H1 (cell line): ENCODE measurements at regions not wholly inside any gene's neighbourhood (a gene's known extent, or its start where the extent isn't known, plus 50 kb on each side); places are given as distances from the start of the nearest gene placed in this dataset.
"Not testable (repeated sequence)": the region's sequence is repeated elsewhere in the genome, so short reads cannot be mapped to it uniquely, and the experiment has no call there.

Experiments
- CTCF ChIA-PET: fragments of 300-600 bp; sonication (Branson Sonifier 250); formaldehyde crosslinking; loops from one replicate; lab custom pipeline; 2021; ENCODE audit not compliant: partially characterized antibody; lab: Charles Lee
- POLR2A ChIA-PET: fragments of 300-600 bp; sonication (Branson Sonifier 250); formaldehyde crosslinking; loops from one replicate; lab custom pipeline; 2021; ENCODE audit warnings: inconsistent platforms; ENCODE audit not compliant: partially characterized antibody; lab: Charles Lee
- DNase-seq, 2 experiments: peaks; one replicate each; pipeline versions ENCODE4 v3.0.0 to v3.0.0-alpha.2; 2010 to 2022; ENCODE audit warnings: low spot score in 2 of 2, low read depth in 1 of 2, mixed read lengths in 1 of 2
- FAIRE-seq: peaks from 2 replicates; lab custom pipeline; 2011; peaks lifted over from hg19 to GRCh38; lab: Jason Lieb, UNC
- H2AFZ ChIP-seq: 2 replicates; pipeline ENCODE4 v1.8.1; 2012; ENCODE audit warnings: low read length, inconsistent platforms
- H2AK5ac ChIP-seq: 2 replicates; pipeline ENCODE4 v1.6.1; 2013; ENCODE audit warnings: low read depth, low read length
- H2BK120ac ChIP-seq: replicated peaks from 2 replicates; pipeline ENCODE3; 2013; ENCODE audit warnings: low read depth, low read length, inconsistent platforms
- H2BK12ac ChIP-seq: 2 replicates; pipeline ENCODE4 v1.6.1; 2013; ENCODE audit warnings: low read depth, low read length
- H2BK15ac ChIP-seq: 2 replicates; pipeline ENCODE4 v1.6.1; 2013; ENCODE audit warnings: low read length
- H2BK20ac ChIP-seq: 2 replicates; pipeline ENCODE4 v1.6.1; 2013; ENCODE audit warnings: low read length
- H2BK5ac ChIP-seq: 2 replicates; pipeline ENCODE4 v1.6.1; 2013; ENCODE audit warnings: low read depth, low read length
- H3K14ac ChIP-seq: 2 replicates; pipeline ENCODE4 v1.6.1; 2013; ENCODE audit warnings: inconsistent platforms; ENCODE audit not compliant: insufficient read length
- H3K18ac ChIP-seq: 2 replicates; pipeline ENCODE4 v1.6.1; 2013; ENCODE audit warnings: low read length; ENCODE audit errors: extremely low read depth
- H3K23ac ChIP-seq: 2 replicates; pipeline ENCODE4 v1.6.1; 2013; ENCODE audit warnings: inconsistent platforms; ENCODE audit not compliant: insufficient read length
- H3K23me2 ChIP-seq: 2 replicates; pipeline ENCODE4 v1.6.1; 2013; ENCODE audit warnings: low read depth, low read length
- H3K27ac ChIP-seq: 2 replicates; pipeline ENCODE4 v1.6.1; 2011; ENCODE audit warnings: low read depth, low read length, inconsistent platforms
- H3K27me3 ChIP-seq, 4 experiments: replicated peaks in 1 of 4; 1 replicate in 1 of 4; 2 replicates in 3 of 4; pipeline versions ENCODE4 v1.6.1 to v1.8.1; 2011 to 2013; ENCODE audit warnings: low read length in 3 of 4, mild to moderate bottlenecking in 3 of 4, inconsistent platforms in 2 of 4, mixed read lengths in 2 of 4, moderate library complexity in 1 of 4; ENCODE audit not compliant: control insufficient read depth in 3 of 4, insufficient read depth in 3 of 4; ENCODE audit errors: extremely low read depth in 1 of 4
- H3K36me3 ChIP-seq, 4 experiments: 2 replicates each; pipeline versions ENCODE4 v1.6.1 to v1.8.1; 2011 to 2013; ENCODE audit warnings: mild to moderate bottlenecking in 4 of 4, low read length in 3 of 4, moderate library complexity in 2 of 4, control low read depth in 1 of 4, inconsistent platforms in 1 of 4; ENCODE audit not compliant: insufficient read depth in 4 of 4, control insufficient read depth in 2 of 4
- H3K4ac ChIP-seq: replicated peaks from 2 replicates; pipeline ENCODE3; 2013; ENCODE audit warnings: low read length, low read depth, mixed read lengths, inconsistent platforms; ENCODE audit not compliant: insufficient read length
- H3K4me1 ChIP-seq, 4 experiments: replicated peaks in 1 of 4; 1 replicate in 1 of 4; 2 replicates in 3 of 4; pipeline versions ENCODE4 v1.6.1 to v1.8.1; 2011 to 2013; ENCODE audit warnings: low read length in 3 of 4, inconsistent platforms in 2 of 4, mixed read lengths in 1 of 4; ENCODE audit not compliant: insufficient read depth in 4 of 4, control insufficient read depth in 3 of 4
- H3K4me2 ChIP-seq, 2 experiments: 2 replicates each; pipeline versions ENCODE4 v1.6.1 to v1.8.1; 2011 to 2013; ENCODE audit warnings: low read depth in 2 of 2, low read length in 2 of 2, control low read depth in 1 of 2, inconsistent platforms in 1 of 2, mild to moderate bottlenecking in 1 of 2; ENCODE audit not compliant: insufficient read depth in 1 of 2
- H3K4me3 ChIP-seq, 4 experiments: fragments of 200-600, 300-600 bp in 1 of 4; sonication (generic), shearing (Covaris generic), sonication (Bioruptor Twin) in 1 of 4; 2 replicates each; pipeline versions ENCODE4 v1.5.1 to v1.8.1; 2011 to 2016; ENCODE audit warnings: low read length in 4 of 4, low read depth in 3 of 4, control low read depth in 2 of 4, inconsistent platforms in 2 of 4, mild to moderate bottlenecking in 2 of 4, mixed read lengths in 1 of 4, moderate library complexity in 1 of 4; ENCODE audit not compliant: insufficient read depth in 2 of 4; ENCODE audit errors: extremely low read depth in 1 of 4
- H3K56ac ChIP-seq: replicated peaks from 2 replicates; pipeline ENCODE3; 2013; ENCODE audit warnings: low read depth, mild to moderate bottlenecking, mixed read lengths, low read length, inconsistent platforms; ENCODE audit not compliant: insufficient read length
- H3K79me1 ChIP-seq: 2 replicates; pipeline ENCODE4 v1.6.1; 2013; ENCODE audit warnings: low read depth, low read length, control low read depth
- H3K79me2 ChIP-seq, 2 experiments: 2 replicates each; pipeline versions ENCODE4 v1.6.1 to v1.8.1; 2012 to 2013; ENCODE audit warnings: low read length in 2 of 2, mild to moderate bottlenecking in 2 of 2, inconsistent platforms in 1 of 2; ENCODE audit not compliant: insufficient read depth in 2 of 2, control insufficient read depth in 1 of 2
- H3K9ac ChIP-seq, 4 experiments: replicated peaks in 1 of 4; 1 replicate in 1 of 4; 2 replicates in 3 of 4; pipeline versions ENCODE4 v1.6.1 to v1.8.1; 2011 to 2013; ENCODE audit warnings: low read depth in 3 of 4, low read length in 3 of 4, control low read depth in 2 of 4, mild to moderate bottlenecking in 2 of 4, moderate library complexity in 2 of 4, inconsistent platforms in 1 of 4; ENCODE audit errors: extremely low read depth in 1 of 4
- H3K9me3 ChIP-seq, 2 experiments: 2 replicates each; pipeline versions ENCODE4 v1.6.1 to v1.8.1; 2012 to 2013; ENCODE audit warnings: mild to moderate bottlenecking in 2 of 2, moderate library complexity in 2 of 2, control low read depth in 1 of 2, inconsistent platforms in 1 of 2, low read depth in 1 of 2, low read length in 1 of 2, mixed read lengths in 1 of 2; ENCODE audit not compliant: insufficient read depth in 2 of 2
- H4K20me1 ChIP-seq, 2 experiments: replicated peaks in 1 of 2; 2 replicates each; pipeline versions ENCODE3 to v1.8.1; 2011 to 2013; ENCODE audit warnings: inconsistent platforms in 2 of 2, low read length in 2 of 2, mild to moderate bottlenecking in 1 of 2; ENCODE audit not compliant: insufficient read depth in 2 of 2, control insufficient read depth in 1 of 2
- H4K5ac ChIP-seq: 2 replicates; pipeline ENCODE4 v1.6.1; 2013; ENCODE audit warnings: low read length, low read depth, mixed read lengths, inconsistent platforms; ENCODE audit not compliant: insufficient read length
- H4K8ac ChIP-seq: 2 replicates; pipeline ENCODE4 v1.8.0; 2013; ENCODE audit warnings: mild to moderate bottlenecking, moderate library complexity, low read length, inconsistent platforms; ENCODE audit not compliant: insufficient read depth; ENCODE audit errors: extremely low read depth
- H4K91ac ChIP-seq: replicated peaks from 2 replicates; pipeline ENCODE3; 2013; ENCODE audit warnings: low read length, mixed read lengths, inconsistent platforms; ENCODE audit not compliant: insufficient read length
- WGBS, 2 experiments: shearing (Covaris generic) in 1 of 2; methylation state at CpG; one replicate each; pipeline versions ENCODE4 v1.1.6 to v1.1.7; 2013 to 2015; ENCODE audit warnings: low lambda C conversion rate in 2 of 2, mixed read lengths in 2 of 2, inconsistent platforms in 1 of 2, low coverage in 1 of 2, missing lambda C conversion rate in 1 of 2; ENCODE audit not compliant: insufficient replicate concordance in 2 of 2, insufficient coverage in 1 of 2, insufficient read length in 1 of 2; ENCODE audit errors: extremely low coverage in 1 of 2, missing lambda C conversion rate in 1 of 2; 5-methylcytosine and 5-hydroxymethylcytosine counted together

DNA sequence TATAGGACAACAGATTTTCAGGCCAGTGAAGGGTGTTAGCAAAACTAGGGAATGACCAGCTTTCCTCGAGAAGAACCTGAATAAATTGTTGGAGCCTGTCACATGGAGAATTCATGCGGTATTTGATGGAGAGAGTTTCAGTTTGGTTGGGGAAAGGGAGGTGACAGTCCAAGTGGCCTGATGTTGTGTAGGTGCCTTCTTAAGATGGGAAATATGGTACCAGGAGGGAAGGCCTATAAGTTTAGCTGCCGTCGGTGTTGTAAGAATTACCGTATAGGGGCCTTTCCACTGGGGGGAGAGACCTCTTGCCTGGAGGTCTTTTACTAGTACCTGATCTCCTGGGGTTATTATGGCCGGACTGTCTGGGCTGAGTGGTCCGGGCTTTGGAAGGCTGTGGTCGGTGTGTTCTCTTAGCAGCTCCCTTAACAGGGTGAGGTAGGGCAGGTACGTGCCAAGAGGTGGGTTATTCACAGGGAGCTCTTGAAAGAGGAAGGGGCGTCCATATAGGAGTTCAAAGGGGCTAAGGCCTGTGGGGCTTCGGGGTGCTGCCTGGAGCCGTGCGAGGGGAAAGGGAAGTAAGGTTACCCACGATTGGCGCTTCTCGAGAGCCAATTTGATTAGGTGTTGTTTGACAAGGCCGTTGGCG lies 641.1 kb upstream of the DPP6 start:
- H3K4me2 ChIP-seq, H3K9ac ChIP-seq, H3K79me2 ChIP-seq, H2BK20ac ChIP-seq, H4K20me1 ChIP-seq, H3K56ac ChIP-seq, DNase-seq, H3K4ac ChIP-seq, H2BK15ac ChIP-seq, H3K27ac ChIP-seq, H3K79me1 ChIP-seq, H3K27me3 ChIP-seq, H2AK5ac ChIP-seq, H2BK12ac ChIP-seq, H2AFZ ChIP-seq, H4K5ac ChIP-seq, H2BK5ac ChIP-seq, H3K23me2 ChIP-seq, H2BK120ac ChIP-seq, H4K91ac ChIP-seq, POLR2A ChIA-PET, H3K4me1 ChIP-seq, FAIRE-seq, H3K36me3 ChIP-seq, H3K23ac ChIP-seq, H3K4me3 ChIP-seq, H3K18ac ChIP-seq, CTCF ChIA-PET, H4K8ac ChIP-seq, H3K14ac ChIP-seq: not testable (repeated sequence)
- 96% methylated on average over 18 of the region's 18 CpGs; no CpG with 5 or more reads in 1 of the 2 experiments for WGBS, 2 experiments
- H3K9me3 ChIP-seq, result peaks cover 11 to 22% of the 10 kb centered on the region in 2 experiments; a peak in 3 of 4 replicates
